ENCODE measurements at regions not wholly inside any gene's neighbourhood (a gene's known extent, or its start where the extent isn't known, plus 50 kb on each side); places are given as distances from the start of the nearest gene placed in this dataset.
A peak's percentile ranks its signal among the peaks of the same experiment; 100 is the strongest.

GRCh38 chr5:160950311-160950710 lies 98.3 kb upstream of the ATP10B start:
- no peak for DNase-seq (ENCODE audit: low spot score)

DNA sequence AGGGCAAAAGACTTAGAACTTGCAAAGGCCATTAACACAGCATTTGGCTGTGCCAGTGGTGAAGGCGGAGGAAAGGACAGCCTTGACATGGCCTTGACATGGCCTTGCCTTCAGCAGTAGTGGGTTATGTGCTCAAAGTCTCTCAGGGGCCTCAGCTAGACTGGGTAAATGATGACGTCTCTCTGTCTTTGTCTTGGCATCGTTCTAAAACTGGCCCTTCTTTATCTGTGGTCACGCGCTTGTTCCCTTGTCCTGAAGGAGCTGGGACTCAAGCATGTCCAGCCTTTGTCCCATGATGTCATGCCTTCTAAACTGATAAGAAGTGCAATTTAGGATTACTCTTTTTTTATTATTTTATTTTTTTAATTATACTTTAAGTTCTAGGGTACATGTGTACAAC lies 88.7 kb upstream of the ATP10B start:
- no peak for DNase-seq (ENCODE audit: low spot score)

- peak; percentile 21 for DNase-seq (ENCODE audit: low spot score)
Observed at GRCh38 chr5:160938532-160938931, 86.5 kb upstream of the ATP10B start.

DNA sequence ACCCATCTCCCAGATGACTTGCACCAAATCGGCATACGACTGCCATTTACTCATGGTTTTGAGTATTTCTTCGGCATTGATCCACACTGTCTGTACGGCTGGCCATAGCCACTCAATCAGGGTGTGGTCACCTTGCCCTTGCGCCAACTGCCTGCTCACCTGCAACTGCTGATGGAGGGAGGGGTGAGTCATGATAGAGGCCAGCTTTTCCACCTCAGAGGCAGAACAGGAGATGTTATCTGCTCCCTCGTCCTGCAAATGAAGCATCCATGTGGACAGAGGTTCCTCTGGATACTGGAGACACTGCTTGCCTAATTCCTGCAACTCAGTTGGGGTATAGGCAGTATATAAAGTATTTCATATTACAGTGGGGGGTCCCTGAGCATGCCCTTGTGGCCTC lies 85.6 kb upstream of the ATP10B start:
- no peak for DNase-seq (ENCODE audit: low spot score)

DNA sequence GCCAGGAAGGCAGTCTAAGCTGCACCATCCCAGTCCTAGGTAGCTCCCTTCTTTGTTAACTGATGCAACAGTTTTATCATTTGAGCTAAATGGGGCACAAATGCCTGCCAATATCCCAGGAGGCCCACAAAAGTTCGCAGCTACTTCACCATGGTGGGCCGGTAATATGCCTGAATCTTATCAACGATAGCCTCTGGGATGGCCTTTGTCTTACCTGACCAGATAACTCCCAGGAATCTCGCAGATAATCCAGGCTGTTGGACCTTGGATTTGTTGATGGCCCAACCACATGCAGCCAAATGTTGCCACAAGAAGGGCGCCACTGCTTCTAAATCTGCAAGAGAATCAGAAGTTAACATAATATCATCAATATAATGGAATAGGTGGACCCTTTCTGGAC lies 83.8 kb upstream of the ATP10B start:
- no peak for DNase-seq (ENCODE audit: low spot score)

GRCh38 chr5:160931283-160931682 lies 79.3 kb upstream of the ATP10B start:
- no peak for DNase-seq (ENCODE audit: low spot score)

- peak; percentile 48 for DNase-seq (ENCODE audit: low spot score)
Observed at GRCh38 chr5:160930406-160930805, 78.4 kb upstream of the ATP10B start.

GRCh38 chr5:160929906-160930305 lies 77.9 kb upstream of the ATP10B start:
- DNase-seq (ENCODE audit: low spot score), result no peak

GRCh38 chr5:160929360-160929759 lies 77.3 kb upstream of the ATP10B start:
- DNase-seq (ENCODE audit: low spot score), result no peak

- peak; percentile 78 for DNase-seq (ENCODE audit: low spot score)
Observed at GRCh38 chr5:160926428-160926827, 74.4 kb upstream of the ATP10B start.

GRCh38 chr5:160925281-160925680 lies 73.3 kb upstream of the ATP10B start:
- no peak for DNase-seq (ENCODE audit: low spot score)

DNA sequence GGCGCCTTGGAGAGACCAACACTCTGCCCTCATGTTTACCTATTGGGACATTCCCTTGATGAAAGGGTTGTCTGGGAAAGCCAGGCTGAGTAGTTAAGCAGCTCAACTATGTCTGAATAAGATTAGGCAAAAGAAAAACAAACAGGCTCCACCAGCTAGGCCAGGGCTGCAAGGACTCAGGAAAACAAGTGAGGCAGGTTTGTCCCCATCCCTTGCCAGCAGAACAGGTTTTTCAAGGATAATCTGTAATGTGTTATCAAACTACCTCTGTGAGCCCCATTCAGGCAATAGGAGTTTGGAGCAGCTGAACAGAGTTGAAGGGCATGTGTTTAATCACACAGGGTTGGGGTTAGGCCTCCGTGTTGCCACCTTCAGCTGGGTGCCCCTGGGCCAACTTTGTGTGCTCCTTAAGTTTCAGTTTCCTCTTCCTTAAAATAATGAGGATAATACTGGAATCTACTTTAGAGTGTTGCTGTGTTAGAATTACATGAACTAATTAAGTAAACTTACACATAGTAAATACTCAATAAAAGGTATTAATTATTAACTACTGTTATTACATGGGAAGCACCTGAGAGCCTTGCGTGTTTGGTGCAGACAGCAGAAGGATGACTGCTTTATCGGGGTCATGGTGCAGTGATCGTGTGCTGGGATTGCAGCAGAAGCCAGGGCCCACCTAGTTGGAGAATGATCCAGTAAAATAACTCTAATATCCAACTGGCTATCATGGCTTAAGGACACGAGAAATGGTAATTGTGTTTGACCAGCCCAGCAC lies 72.1 kb upstream of the ATP10B start:
- DNase-seq (ENCODE audit: low spot score), result no peak

DNA sequence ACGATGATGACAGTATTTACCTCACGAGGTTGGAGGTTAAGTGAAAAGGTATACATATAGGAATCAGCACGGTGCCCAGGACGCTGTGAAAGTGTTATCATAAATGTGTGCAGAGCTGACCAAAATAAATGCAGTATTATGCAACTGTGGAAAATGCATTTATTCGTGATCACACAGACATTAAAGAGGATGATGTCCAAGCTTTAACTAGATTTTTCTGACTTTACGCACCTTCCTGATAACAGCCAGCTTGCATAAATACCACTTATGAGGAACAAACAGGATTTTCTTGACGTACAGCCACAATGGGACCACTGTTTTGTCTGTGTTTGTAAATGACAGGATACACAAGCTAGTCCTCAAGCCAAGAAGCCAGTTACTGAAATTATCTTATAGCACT lies 71.4 kb upstream of the ATP10B start:
- DNase-seq (ENCODE audit: low spot score), result no peak

DNA sequence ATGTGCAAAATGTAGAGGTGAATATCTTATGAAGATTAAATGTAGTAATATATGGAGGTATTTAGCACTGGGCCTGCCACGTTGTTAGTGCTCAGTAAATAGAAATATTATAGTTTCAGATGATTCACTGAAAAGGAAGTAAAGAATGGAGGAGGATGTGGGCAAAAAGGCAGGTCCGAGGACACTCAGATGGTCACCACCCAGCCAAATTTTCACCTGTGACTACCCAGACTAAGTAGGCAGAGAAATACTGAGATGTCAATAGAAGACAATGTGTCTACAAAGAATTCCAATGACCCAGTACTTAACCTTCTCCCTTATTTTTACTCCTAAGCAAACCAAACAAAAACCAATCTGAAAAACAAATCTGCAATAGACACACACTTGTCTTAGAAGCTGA lies 70.3 kb upstream of the ATP10B start:
- DNase-seq (ENCODE audit: low spot score), result no peak

DNA sequence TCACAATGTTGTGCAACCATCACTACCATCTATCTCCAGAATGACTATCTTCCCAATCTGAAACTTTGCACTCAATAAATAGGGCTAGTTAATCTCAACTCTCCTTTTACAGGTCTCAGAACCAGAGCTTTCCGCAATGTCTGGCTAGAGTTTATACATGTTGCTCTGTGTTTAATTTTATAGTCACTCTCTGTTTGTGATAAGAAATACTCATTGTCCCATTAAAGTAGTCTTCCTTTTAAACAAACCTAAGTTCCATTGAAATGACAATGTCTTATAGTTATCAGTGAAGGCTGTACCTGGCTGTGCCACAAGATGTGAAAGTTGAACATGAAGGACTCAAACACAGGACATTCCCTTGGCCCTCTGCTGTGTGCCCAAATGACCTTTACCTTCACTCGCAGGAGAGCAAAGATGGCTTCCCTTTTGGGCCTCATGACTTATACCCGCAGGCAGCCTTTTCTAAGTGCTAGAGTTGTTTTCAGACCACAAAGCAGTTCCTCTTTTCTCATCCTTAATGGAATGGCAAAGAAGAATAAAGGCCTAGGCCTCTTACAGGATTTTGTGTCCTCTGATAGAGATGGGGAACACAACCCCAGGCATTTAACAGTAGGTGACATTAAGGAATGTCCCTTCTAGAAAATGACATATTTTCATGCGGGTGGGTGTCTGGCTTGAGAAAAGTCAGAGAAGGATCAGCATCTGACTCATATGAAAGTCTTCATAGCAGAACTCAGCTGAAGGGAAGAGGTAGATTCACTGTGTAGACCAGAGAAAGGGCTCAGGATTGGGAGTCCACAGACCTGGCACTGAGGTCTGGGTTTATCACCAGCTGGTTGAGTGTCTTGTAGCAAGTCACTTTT lies 69.6 kb upstream of the ATP10B start:
- no peak for DNase-seq (ENCODE audit: low spot score)

- no peak for DNase-seq (ENCODE audit: low spot score)
Observed at GRCh38 chr5:160919626-160920025, 67.6 kb upstream of the ATP10B start.

- DNase-seq (ENCODE audit: low spot score), result no peak
Observed at GRCh38 chr5:160918386-160918785, 66.4 kb upstream of the ATP10B start.

GRCh38 chr5:160906090-160906489 lies 54.1 kb upstream of the ATP10B start:
- no peak for DNase-seq (ENCODE audit: low spot score)

- DNase-seq (ENCODE audit: low spot score), result no peak
Observed at GRCh38 chr5:160905285-160905684, 53.3 kb upstream of the ATP10B start.

DNA sequence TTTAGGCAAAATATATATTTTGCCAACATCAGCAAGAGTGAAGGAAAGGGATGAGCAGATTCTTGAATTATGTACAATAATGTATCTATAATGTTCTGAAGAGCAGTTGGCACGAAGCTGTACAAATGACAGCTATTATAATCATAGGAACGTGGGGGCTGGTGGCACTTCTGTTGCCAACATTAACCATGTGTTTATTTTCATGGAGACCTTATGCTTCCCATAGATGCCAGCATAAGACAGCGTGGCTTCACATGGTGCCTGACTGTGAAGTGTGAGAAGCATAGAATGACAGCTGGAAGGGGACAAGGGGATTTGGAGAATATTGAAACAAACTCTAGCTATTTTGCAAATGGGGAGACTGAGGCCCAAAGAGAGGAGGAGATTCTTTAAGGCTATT lies 52.6 kb upstream of the ATP10B start:
- DNase-seq (ENCODE audit: low spot score), result peak; percentile 31

- DNase-seq (ENCODE audit: low spot score), result no peak
Observed at GRCh38 chr5:160903551-160903950, 51.5 kb upstream of the ATP10B start.

DNA sequence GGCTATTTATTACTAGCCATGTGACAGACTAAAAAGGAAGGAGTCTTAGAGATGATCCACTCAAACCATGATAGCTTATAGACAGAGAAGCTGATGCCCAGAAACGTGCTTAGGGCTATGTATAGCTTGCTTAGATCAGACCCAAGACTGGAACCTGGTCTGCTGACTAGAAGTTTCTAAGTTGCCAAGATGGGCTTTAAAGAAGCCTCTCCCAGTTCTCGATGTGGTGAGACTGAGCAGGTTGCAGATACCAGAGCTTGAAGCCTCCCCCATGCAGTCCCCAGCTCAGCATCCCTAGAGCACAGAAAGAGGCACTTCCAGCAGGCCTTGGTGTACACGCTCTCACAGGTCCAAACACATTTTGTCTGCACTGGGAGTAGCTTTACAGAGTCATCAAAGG lies 51.1 kb upstream of the ATP10B start:
- no peak for DNase-seq (ENCODE audit: low spot score)

Measured in Ammon's horn (tissue), 1 donor.